ENCODE measurements at regions not wholly inside any gene's neighbourhood (a gene's known extent, or its start where the extent isn't known, plus 50 kb on each side); places are given as distances from the start of the nearest gene placed in this dataset.

DNA sequence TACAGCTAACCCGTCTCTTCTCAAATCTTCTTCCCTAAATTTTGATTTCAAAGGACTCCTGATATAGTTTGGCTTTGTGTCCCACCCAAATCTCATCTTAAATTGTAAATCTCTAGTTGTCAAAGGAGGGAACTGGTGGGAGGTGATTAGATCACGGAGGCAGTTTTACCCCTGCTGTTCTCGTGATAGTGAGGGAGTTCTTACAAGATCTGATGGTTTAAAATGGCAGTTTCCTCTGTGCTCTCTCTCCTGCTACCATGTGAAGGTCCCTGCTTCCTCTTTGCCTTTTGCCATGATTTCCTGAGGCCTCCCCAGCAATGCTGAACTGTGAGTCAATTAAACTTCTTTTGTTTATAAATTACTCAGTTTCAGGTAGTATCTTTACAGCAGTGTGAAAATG lies 269.3 kb downstream of the POLR1F start:
- no peak for DNase-seq (ENCODE audit: extremely low read depth, insufficient read length)
- H3K27me3 ChIP-seq (replicated peaks; ENCODE audit: control insufficient read depth, insufficient read depth, low read length): no peaks in the 10 kb centered on the region
- TF ChIP-seq CTCF (IDR thresholded peaks at IDR 0.05; ENCODE audit: insufficient read depth, low read length, poor library complexity, severe bottlenecking): no peak
- no peak overlapping the region for H3K4me3 ChIP-seq (replicated peaks; ENCODE audit: low read depth, low read length)
- no peaks in the 10 kb centered on the region for H3K36me3 ChIP-seq (ENCODE audit: control insufficient read depth, insufficient read depth, low read length)

GRCh38 chr7:19437446-19437845 lies 271.4 kb downstream of the POLR1F start:
- no peak for TF ChIP-seq CTCF (IDR thresholded peaks at IDR 0.05; ENCODE audit: insufficient read depth, low read length, poor library complexity, severe bottlenecking)
- no peak overlapping the region for H3K4me3 ChIP-seq (replicated peaks; ENCODE audit: low read depth, low read length)
- no peaks in the 10 kb centered on the region for H3K36me3 ChIP-seq (ENCODE audit: control insufficient read depth, insufficient read depth, low read length)
- H3K27me3 ChIP-seq (replicated peaks; ENCODE audit: control insufficient read depth, insufficient read depth, low read length): no peaks in the 10 kb centered on the region
- DNase-seq (ENCODE audit: extremely low read depth, insufficient read length): no peak

DNA sequence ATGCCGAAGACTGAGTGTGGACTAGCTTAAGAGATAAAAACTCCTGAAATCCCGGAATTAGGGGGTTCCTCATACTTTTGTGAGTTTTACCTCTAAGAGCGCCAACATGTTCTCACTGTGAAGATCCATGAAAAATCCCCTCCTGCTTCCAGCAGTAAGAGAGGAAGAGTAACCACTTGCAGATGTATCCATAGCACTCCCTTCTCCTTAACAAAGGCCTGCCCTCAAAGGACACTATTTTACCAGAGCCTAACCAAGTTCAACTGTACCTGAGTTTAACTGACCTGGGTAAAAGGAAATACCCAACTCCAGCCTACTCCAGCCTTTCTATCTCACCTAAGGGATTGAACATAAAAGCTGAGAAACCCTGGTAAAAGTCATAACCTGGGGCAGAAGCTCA lies 280.9 kb downstream of the POLR1F start:
- no peak overlapping the region for H3K4me3 ChIP-seq (replicated peaks; ENCODE audit: low read depth, low read length)
- TF ChIP-seq CTCF (IDR thresholded peaks at IDR 0.05; ENCODE audit: insufficient read depth, low read length, poor library complexity, severe bottlenecking): no peak
- no peak for DNase-seq (ENCODE audit: extremely low read depth, insufficient read length)
- no peaks in the 10 kb centered on the region for H3K36me3 ChIP-seq (ENCODE audit: control insufficient read depth, insufficient read depth, low read length)
- no peaks in the 10 kb centered on the region; the same call in 1 of the 2 replicates for H3K27me3 ChIP-seq (replicated peaks; ENCODE audit: control insufficient read depth, insufficient read depth, low read length)

GRCh38 chr7:19421861-19422260 lies 276.6 kb upstream of the FERD3L start:
- H3K36me3 ChIP-seq (ENCODE audit: control insufficient read depth, insufficient read depth, low read length): no peaks in the 10 kb centered on the region
- H3K4me3 ChIP-seq (replicated peaks; ENCODE audit: low read depth, low read length): no peak overlapping the region
- DNase-seq (ENCODE audit: extremely low read depth, insufficient read length): no peak
- no peaks in the 10 kb centered on the region for H3K27me3 ChIP-seq (replicated peaks; ENCODE audit: control insufficient read depth, insufficient read depth, low read length)
- no peak for TF ChIP-seq CTCF (IDR thresholded peaks at IDR 0.05; ENCODE audit: insufficient read depth, low read length, poor library complexity, severe bottlenecking)

- no peak for DNase-seq (ENCODE audit: extremely low read depth, insufficient read length)
- H3K36me3 ChIP-seq (ENCODE audit: control insufficient read depth, insufficient read depth, low read length): no peaks in the 10 kb centered on the region
- H3K27me3 ChIP-seq (replicated peaks; ENCODE audit: control insufficient read depth, insufficient read depth, low read length): no peaks in the 10 kb centered on the region
- TF ChIP-seq CTCF (IDR thresholded peaks at IDR 0.05; ENCODE audit: insufficient read depth, low read length, poor library complexity, severe bottlenecking): no peak
- no peak overlapping the region for H3K4me3 ChIP-seq (replicated peaks; ENCODE audit: low read depth, low read length)
Measured at GRCh38 chr7:19417231-19417630, 272.0 kb upstream of the FERD3L start.

DNA sequence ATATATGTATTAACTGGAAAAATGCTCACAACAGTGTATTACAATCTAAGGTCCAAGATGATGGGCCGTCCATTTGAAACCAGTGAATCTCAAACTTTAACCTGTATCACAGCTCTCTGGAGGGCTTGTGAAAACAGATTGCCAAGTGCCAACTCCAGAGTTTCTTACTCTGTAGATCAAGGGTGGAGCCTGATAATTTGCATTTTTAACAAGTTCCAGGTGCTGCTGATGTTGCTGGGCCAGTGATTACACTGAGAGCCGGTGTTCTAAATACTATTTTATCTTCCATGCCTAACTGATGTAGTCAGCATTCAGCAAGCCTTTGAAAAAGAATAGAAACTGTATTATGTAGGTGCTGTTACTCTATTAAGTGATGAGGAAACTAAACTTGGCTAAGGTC lies 269.9 kb upstream of the FERD3L start:
- no peak for TF ChIP-seq CTCF (IDR thresholded peaks at IDR 0.05; ENCODE audit: insufficient read depth, low read length, poor library complexity, severe bottlenecking)
- H3K27me3 ChIP-seq (replicated peaks; ENCODE audit: control insufficient read depth, insufficient read depth, low read length): no peaks in the 10 kb centered on the region
- no peak overlapping the region for H3K4me3 ChIP-seq (replicated peaks; ENCODE audit: low read depth, low read length)
- DNase-seq (ENCODE audit: extremely low read depth, insufficient read length): no peak
- H3K36me3 ChIP-seq (ENCODE audit: control insufficient read depth, insufficient read depth, low read length): no peaks in the 10 kb centered on the region

Data from GM06990 (cell line).